SK-N-SH treated with all-trans-retinoic acid at 6 μM for 48 hours (cell line): ENCODE measurements at regions not wholly inside any gene's neighbourhood (a gene's known extent, or its start where the extent isn't known, plus 50 kb on each side); places are given as distances from the start of the nearest gene placed in this dataset.

Experiments used
- ARNTL ChIP-seq: fragments of 450-650 bp; formaldehyde crosslinking; IDR thresholded peaks from 2 replicates; pipeline ENCODE4 v1.5.0; 2020; ENCODE audit warnings: low read depth, mild to moderate bottlenecking, moderate library complexity, borderline replicate concordance
- BACH2 ChIP-seq: fragments of 250-450 bp; sonication (Bioruptor Pico); IDR thresholded peaks from 2 replicates; pipeline ENCODE4 v1.9.0; 2021; ENCODE audit warnings: mild to moderate bottlenecking, borderline replicate concordance
- CSDC2 ChIP-seq: fragments of 250-450 bp; sonication (Bioruptor Pico); IDR thresholded peaks from 2 replicates; pipeline ENCODE4 v1.5.0; 2020; ENCODE audit warnings: mild to moderate bottlenecking, moderate library complexity
- OSR1 ChIP-seq: fragments of 250-450 bp; sonication (Bioruptor Pico); IDR thresholded peaks from 2 replicates; pipeline ENCODE4 v1.8.0; 2022; ENCODE audit warnings: moderate library complexity, mild to moderate bottlenecking, inconsistent platforms
- PATZ1 ChIP-seq: fragments of 250-450 bp; sonication (Bioruptor Pico); IDR thresholded peaks from 2 replicates; pipeline ENCODE4 v1.8.0; 2020; ENCODE audit warnings: mild to moderate bottlenecking, moderate library complexity, borderline replicate concordance
- POU6F1 ChIP-seq: fragments of 250-450 bp; sonication (Bioruptor Pico); IDR thresholded peaks from 2 replicates; pipeline ENCODE4 v1.8.0; 2021; ENCODE audit warnings: low read depth, mild to moderate bottlenecking, moderate library complexity, borderline replicate concordance
- RARB ChIP-seq: fragments of 250-450 bp; sonication (Bioruptor Pico); IDR thresholded peaks from 2 replicates; pipeline ENCODE4 v1.8.0; 2021; ENCODE audit warnings: mild to moderate bottlenecking, moderate library complexity
- SNAI2 ChIP-seq: fragments of 250-450 bp; sonication (Bioruptor Pico); IDR thresholded peaks from 2 replicates; pipeline ENCODE4 v1.5.0; 2020; ENCODE audit warnings: mild to moderate bottlenecking, moderate library complexity
- TCF4 ChIP-seq: fragments of 250-450 bp; sonication (Bioruptor Pico); IDR thresholded peaks from 2 replicates; pipeline ENCODE4 v1.8.0; 2021; ENCODE audit warnings: mild to moderate bottlenecking, moderate library complexity, borderline replicate concordance
- TSHZ2 ChIP-seq: fragments of 250-450 bp; sonication (Bioruptor Pico); IDR thresholded peaks from 2 replicates; pipeline ENCODE4 v1.5.0; 2020; ENCODE audit warnings: mild to moderate bottlenecking, moderate library complexity
- ZFP3 ChIP-seq: fragments of 250-450 bp; sonication (Bioruptor Pico); IDR thresholded peaks from 2 replicates; pipeline ENCODE4 v1.5.0; 2020; ENCODE audit warnings: mild to moderate bottlenecking, moderate library complexity
- ZFP30 ChIP-seq: fragments of 450-650 bp; formaldehyde crosslinking; IDR thresholded peaks from 2 replicates; pipeline ENCODE4 v1.5.0; 2022; ENCODE audit warnings: mild to moderate bottlenecking, moderate library complexity
- ZNF565 ChIP-seq: fragments of 450-650 bp; formaldehyde crosslinking; conservative IDR thresholded peaks from 2 replicates; pipeline ENCODE4 v1.5.0; 2020; ENCODE audit warnings: low read depth, mild to moderate bottlenecking, moderate library complexity
- ZNF70 ChIP-seq: fragments of 450-650 bp; formaldehyde crosslinking; IDR thresholded peaks from 2 replicates; pipeline ENCODE4 v1.5.0; 2020; ENCODE audit warnings: mild to moderate bottlenecking, moderate library complexity

GRCh38 chr15:62663547-62663946 is 379.0 kb upstream of the TPM1 start:
- TF ChIP-seq ZNF70 (CRISPR knock-in tag): no peak
- TF ChIP-seq TCF4 (CRISPR knock-in tag): no peak
- no peak for TF ChIP-seq POU6F1
- TF ChIP-seq PATZ1 (CRISPR knock-in tag): no peak
- TF ChIP-seq CSDC2: no peak
- no peak for TF ChIP-seq RARB (CRISPR knock-in tag)
- TF ChIP-seq ZFP3 (CRISPR knock-in tag): no peak
- no peak for TF ChIP-seq SNAI2 (CRISPR knock-in tag)
- TF ChIP-seq BACH2 (CRISPR knock-in tag): no peak
- TF ChIP-seq ZNF565 (CRISPR knock-in tag): no peak
- TF ChIP-seq TSHZ2 (CRISPR knock-in tag): no peak
- TF ChIP-seq ZFP30 (CRISPR knock-in tag): no peak
- TF ChIP-seq ARNTL (CRISPR knock-in tag): no peak
- TF ChIP-seq OSR1 (CRISPR knock-in tag): no peak
